Trophoblast cell (in vitro differentiated cells and primary cell): ENCODE measurements at regions not wholly inside any gene's neighbourhood (a gene's known extent, or its start where the extent isn't known, plus 50 kb on each side); places are given as distances from the start of the nearest gene placed in this dataset.

Source experiments
- DNase-seq, 2 donors: peaks; one replicate each; pipeline ENCODE4 v3.0.0-alpha.2; 2016
- H2AFZ ChIP-seq: 2 replicates; pipeline ENCODE4 v1.6.1; 2013; ENCODE audit warnings: low read length, moderate library complexity, mild to moderate bottlenecking; ENCODE audit not compliant: insufficient read depth, poor library complexity
- H2AK5ac ChIP-seq: 2 replicates; pipeline ENCODE4 v1.6.1; 2013; ENCODE audit warnings: mild to moderate bottlenecking, low read length
- H2BK120ac ChIP-seq: 2 replicates; pipeline ENCODE4 v1.6.1; 2013; ENCODE audit warnings: low read length, mild to moderate bottlenecking, moderate library complexity; ENCODE audit not compliant: insufficient read depth, poor library complexity
- H2BK12ac ChIP-seq: 2 replicates; pipeline ENCODE4 v1.6.1; 2013; ENCODE audit warnings: mild to moderate bottlenecking, low read length, moderate library complexity
- H2BK5ac ChIP-seq: 2 replicates; pipeline ENCODE4 v1.6.1; 2013; ENCODE audit warnings: low read length, low read depth, moderate library complexity, mild to moderate bottlenecking; ENCODE audit not compliant: poor library complexity
- H3K14ac ChIP-seq: 2 replicates; pipeline ENCODE4 v1.6.1; 2013; ENCODE audit warnings: mild to moderate bottlenecking, low read length
- H3K18ac ChIP-seq: 2 replicates; pipeline ENCODE4 v1.6.1; 2013; ENCODE audit warnings: mild to moderate bottlenecking, low read length
- H3K23ac ChIP-seq: 2 replicates; pipeline ENCODE4 v1.6.1; 2013; ENCODE audit warnings: low read length
- H3K27ac ChIP-seq: 2 replicates; pipeline ENCODE4 v1.5.1; 2013; ENCODE audit warnings: low read depth, mild to moderate bottlenecking, inconsistent platforms, low read length, moderate library complexity
- H3K27me3 ChIP-seq: 2 replicates; pipeline ENCODE4 v1.6.1; 2013; ENCODE audit warnings: inconsistent platforms, mild to moderate bottlenecking, low read length, moderate library complexity; ENCODE audit not compliant: insufficient read depth
- H3K36me3 ChIP-seq, 2 experiments: 1 replicate in 1 of 2; 2 replicates in 1 of 2; pipeline ENCODE4 v1.6.1; 2013; ENCODE audit warnings: low read length in 2 of 2, mild to moderate bottlenecking in 2 of 2, moderate library complexity in 1 of 2; ENCODE audit not compliant: insufficient read depth in 2 of 2, control insufficient read depth in 1 of 2
- H3K4ac ChIP-seq: 2 replicates; pipeline ENCODE4 v1.6.1; 2013; ENCODE audit warnings: low read depth, mild to moderate bottlenecking, low read length, moderate library complexity
- H3K4me1 ChIP-seq, 2 experiments: 1 replicate in 1 of 2; 2 replicates in 1 of 2; pipeline ENCODE4 v1.6.1; 2013; ENCODE audit warnings: low read length in 2 of 2, mild to moderate bottlenecking in 2 of 2, moderate library complexity in 1 of 2; ENCODE audit not compliant: insufficient read depth in 2 of 2, control insufficient read depth in 1 of 2
- H3K4me2 ChIP-seq: 2 replicates; pipeline ENCODE4 v1.6.1; 2013; ENCODE audit warnings: inconsistent platforms, mild to moderate bottlenecking, low read length, moderate library complexity
- H3K4me3 ChIP-seq: 2 replicates; pipeline ENCODE4 v1.5.1; 2013; ENCODE audit warnings: mild to moderate bottlenecking, low read depth, low read length, inconsistent platforms
- H3K79me1 ChIP-seq: one replicate; pipeline ENCODE4 v1.6.1; 2013; ENCODE audit warnings: low read length
- H3K79me2 ChIP-seq: 2 replicates; pipeline ENCODE4 v1.6.1; 2013; ENCODE audit warnings: low read length, mild to moderate bottlenecking; ENCODE audit not compliant: control insufficient read depth, insufficient read depth, poor library complexity
- H3K9ac ChIP-seq: 2 replicates; pipeline ENCODE4 v1.6.1; 2013; ENCODE audit warnings: mild to moderate bottlenecking, low read length
- H3K9me3 ChIP-seq: 2 replicates; pipeline ENCODE4 v1.6.1; 2013; ENCODE audit warnings: low read depth, mild to moderate bottlenecking, control low read depth, inconsistent platforms, low read length; ENCODE audit not compliant: insufficient read depth
- H4K12ac ChIP-seq: 2 replicates; pipeline ENCODE4 v1.6.1; 2013; ENCODE audit warnings: low read depth, mild to moderate bottlenecking, low read length, moderate library complexity
- H4K8ac ChIP-seq: 2 replicates; pipeline ENCODE4 v1.6.1; 2013; ENCODE audit warnings: low read depth, mild to moderate bottlenecking, low read length, moderate library complexity
- H4K91ac ChIP-seq: one replicate; pipeline ENCODE4 v1.6.1; 2013; ENCODE audit warnings: low read depth, mild to moderate bottlenecking, low read length, moderate library complexity
- WGBS: extraction: QIAGEN DNeasy Blood & Tissue Kit; methylation state at CpG from one replicate; pipeline ENCODE4 v1.1.7; 2013; ENCODE audit warnings: missing lambda C conversion rate; ENCODE audit not compliant: insufficient read length, insufficient coverage; ENCODE audit errors: extremely low coverage; 5-methylcytosine and 5-hydroxymethylcytosine counted together

GRCh38 chr3:68676136-68676535 lies 256.2 kb downstream of the TAFA4 start:
- no CpG with 5 or more reads among the region's 3 CpGs for WGBS

GRCh38 chr3:68667346-68667745 lies 265.0 kb downstream of the TAFA4 start:
- Histone ChIP-seq H3K9ac (no peak overlapping the region), H3K27me3 (no peaks in the 10 kb centered on the region), H3K4me2 (no peak overlapping the region), H3K9me3 (no peaks in the 10 kb centered on the region), H3K79me1 (peaks cover 2% of the 10 kb centered on the region), H3K79me2 (no peaks in the 10 kb centered on the region), H4K8ac (no peak overlapping the region), H3K36me3 (no peaks in the 10 kb centered on the region), H2AFZ (no peak overlapping the region), H3K4me3 (no peak overlapping the region), H3K14ac (no peak overlapping the region), H3K27ac (no peak overlapping the region), H2BK120ac (no peak overlapping the region), H3K23ac (no peak overlapping the region), H4K12ac (no peak overlapping the region), H2AK5ac (no peak overlapping the region), H3K18ac (no peak overlapping the region), H4K91ac (no peak overlapping the region), H3K4ac (no peak overlapping the region), H2BK12ac (no peak overlapping the region), H2BK5ac (no peak overlapping the region), H3K4me1 (peaks cover 2 to 4% of the 10 kb centered on the region in 2 experiments)
- DNase-seq = peak in 1 of 2 donors; percentile 72

More at GRCh38 chr3:68676136-68676535, 256.2 kb downstream of the TAFA4 start:
- Histone ChIP-seq H4K8ac (no peak overlapping the region), H3K4me1 (no peaks in the 10 kb centered on the region), H3K18ac (no peak overlapping the region), H3K79me2 (no peaks in the 10 kb centered on the region), H3K14ac (no peak overlapping the region), H2AK5ac (no peak overlapping the region), H3K79me1 (no peaks in the 10 kb centered on the region), H3K9ac (no peak overlapping the region), H3K9me3 (no peaks in the 10 kb centered on the region), H3K27ac (no peak overlapping the region), H3K27me3 (no peaks in the 10 kb centered on the region), H3K4me3 (no peak overlapping the region), H4K12ac (no peak overlapping the region), H3K4ac (no peak overlapping the region), H2BK5ac (no peak overlapping the region), H2AFZ (no peak overlapping the region), H3K23ac (no peak overlapping the region), H2BK120ac (no peak overlapping the region), H2BK12ac (no peak overlapping the region), H3K36me3 (no peaks in the 10 kb centered on the region), H4K91ac (no peak overlapping the region), H3K4me2 (no peak overlapping the region)
- no peak for DNase-seq

GRCh38 chr3:68666429-68667136 lies 265.8 kb downstream of the TAFA4 start:
- no peak overlapping the region for H2AFZ ChIP-seq
- H3K14ac ChIP-seq = no peak overlapping the region
- no peaks in the 10 kb centered on the region for H3K27me3 ChIP-seq
- H3K18ac ChIP-seq = no peak overlapping the region
- H3K79me1 ChIP-seq = peaks cover 2% of the 10 kb centered on the region
- no peak overlapping the region for H3K9ac ChIP-seq
- WGBS = no CpG with 5 or more reads among the region's 4 CpGs
- peak overlapping the region; percentile 73 for H2BK12ac ChIP-seq
- peak overlapping the region; percentile 83 for H2BK5ac ChIP-seq
- peaks cover 2 to 4% of the 10 kb centered on the region in 2 experiments for H3K4me1 ChIP-seq
- H3K79me2 ChIP-seq = no peaks in the 10 kb centered on the region
- H3K9me3 ChIP-seq = no peaks in the 10 kb centered on the region
- H2AK5ac ChIP-seq = no peak overlapping the region
- H4K8ac ChIP-seq = no peak overlapping the region
- peak overlapping the region; percentile 38 for H3K27ac ChIP-seq
- no peak overlapping the region for H3K4me3 ChIP-seq
- no peak overlapping the region for H3K4me2 ChIP-seq
- no peaks in the 10 kb centered on the region for H3K36me3 ChIP-seq
- H3K4ac ChIP-seq = no peak overlapping the region
- H2BK120ac ChIP-seq = peak overlapping the region; percentile 85
- DNase-seq = peak; percentile 79 to 91
- no peak overlapping the region for H4K12ac ChIP-seq
- H3K23ac ChIP-seq = no peak overlapping the region
- peak overlapping the region; percentile 75 for H4K91ac ChIP-seq

GRCh38 chr3:68664276-68664675 lies 268.1 kb downstream of the TAFA4 start:
- Histone ChIP-seq H4K12ac (no peak overlapping the region), H2BK5ac (no peak overlapping the region), H3K4me1 (peaks cover 2 to 4% of the 10 kb centered on the region in 2 experiments), H3K27ac (no peak overlapping the region), H3K36me3 (no peaks in the 10 kb centered on the region), H3K79me2 (no peaks in the 10 kb centered on the region), H2AK5ac (no peak overlapping the region), H3K14ac (no peak overlapping the region), H3K18ac (no peak overlapping the region), H3K23ac (no peak overlapping the region), H2BK120ac (no peak overlapping the region), H2BK12ac (no peak overlapping the region), H4K8ac (no peak overlapping the region), H3K9me3 (no peaks in the 10 kb centered on the region), H2AFZ (no peak overlapping the region), H4K91ac (no peak overlapping the region), H3K79me1 (peaks cover 2% of the 10 kb centered on the region), H3K27me3 (no peaks in the 10 kb centered on the region), H3K4ac (no peak overlapping the region), H3K9ac (no peak overlapping the region), H3K4me3 (no peak overlapping the region), H3K4me2 (no peak overlapping the region)
- DNase-seq = no peak
- WGBS = no CpG with 5 or more reads among the region's 1 CpG
